SH-SY5Y (cell line): ENCODE measurements at regions not wholly inside any gene's neighbourhood (a gene's known extent, or its start where the extent isn't known, plus 50 kb on each side); places are given as distances from the start of the nearest gene placed in this dataset.

ENCODE experiments used
- GATA2 ChIP-seq: IDR thresholded peaks from 2 replicates; pipeline ENCODE4 v1.6.1; 2011; ENCODE audit warnings: mild to moderate bottlenecking, low read depth, low read length
- GATA3 ChIP-seq: IDR thresholded peaks from 2 replicates; pipeline ENCODE4 v1.6.1; 2011; ENCODE audit warnings: low read depth, mild to moderate bottlenecking, low read length, moderate library complexity

GRCh38 chr16:5454349-5454748 is 356.8 kb upstream of the EEF2KMT start:
- TF ChIP-seq GATA3 (no peak), GATA2 (no peak)

- TF ChIP-seq GATA2 (no peak), GATA3 (no peak)
These were observed 354.0 kb upstream of the EEF2KMT start for GRCh38 chr16:5451641-5452040.

GRCh38 chr16:5450409-5451104 is 353.0 kb upstream of the EEF2KMT start:
- TF ChIP-seq GATA2 (no peak), GATA3 (no peak)

GRCh38 chr16:5449901-5450300 is 352.3 kb upstream of the EEF2KMT start:
- no peak for TF ChIP-seq GATA2
- TF ChIP-seq GATA3 = no peak

- TF ChIP-seq GATA2 = peak; percentile 28; the same call in 1 of the 2 replicates
- TF ChIP-seq GATA3 = no peak
These were observed 351.2 kb upstream of the EEF2KMT start for GRCh38 chr16:5448798-5449197.

- TF ChIP-seq GATA2 = no peak
- no peak for TF ChIP-seq GATA3
These were observed 350.1 kb upstream of the EEF2KMT start for GRCh38 chr16:5447734-5448133.

- TF ChIP-seq GATA2 (no peak; the same call in 1 of the 2 replicates), GATA3 (no peak)
These were observed 349.1 kb upstream of the EEF2KMT start for GRCh38 chr16:5446623-5447240.

- TF ChIP-seq GATA3 (no peak), GATA2 (no peak)
These were observed 346.6 kb upstream of the EEF2KMT start for GRCh38 chr16:5444189-5444588.

GRCh38 chr16:5442986-5443385 is 345.4 kb upstream of the EEF2KMT start:
- no peak for TF ChIP-seq GATA2
- no peak for TF ChIP-seq GATA3

- TF ChIP-seq GATA2 (no peak), GATA3 (no peak)
These were observed 344.5 kb upstream of the EEF2KMT start for GRCh38 chr16:5442054-5442453.

GRCh38 chr16:5438591-5438990 is 341.0 kb upstream of the EEF2KMT start:
- TF ChIP-seq GATA2 = no peak
- no peak for TF ChIP-seq GATA3

GRCh38 chr16:5433587-5433986 is 336.0 kb upstream of the EEF2KMT start:
- TF ChIP-seq GATA3 = no peak
- TF ChIP-seq GATA2 = no peak

GRCh38 chr16:5432166-5432565 is 334.6 kb upstream of the EEF2KMT start:
- TF ChIP-seq GATA2 (no peak), GATA3 (no peak)

- no peak for TF ChIP-seq GATA3
- TF ChIP-seq GATA2 = no peak
These were observed 333.0 kb upstream of the EEF2KMT start for GRCh38 chr16:5430598-5430997.

GRCh38 chr16:5428932-5429331 is 331.3 kb upstream of the EEF2KMT start:
- TF ChIP-seq GATA3 (no peak), GATA2 (no peak)

- TF ChIP-seq GATA2 = no peak
- TF ChIP-seq GATA3 = no peak
These were observed 330.0 kb upstream of the EEF2KMT start for GRCh38 chr16:5427571-5427970.
